ENCODE measurements at regions not wholly inside any gene's neighbourhood (a gene's known extent, or its start where the extent isn't known, plus 50 kb on each side); places are given as distances from the start of the nearest gene placed in this dataset.

GRCh38 chr7:28336806-28337205 lies 75.5 kb upstream of the CREB5 start:
- no peak for TF ChIP-seq CTCF (conservative IDR thresholded peaks at IDR 0.05)

GRCh38 chr7:28338041-28338440 lies 74.3 kb upstream of the CREB5 start:
- no peaks in the 10 kb centered on the region for H3K36me3 Mint-ChIP-seq (ENCODE audit: low read depth)
- H3K4me3 Mint-ChIP-seq = no peak overlapping the region
- H3K9me3 Mint-ChIP-seq = peaks cover 9% of the 10 kb centered on the region
- no peak for DNase-seq (ENCODE audit: low read depth, low spot score)
- no peaks in the 10 kb centered on the region for H3K4me1 Mint-ChIP-seq
- H3K27me3 Mint-ChIP-seq (ENCODE audit: low read depth) = no peaks in the 10 kb centered on the region
- no peak for TF ChIP-seq CTCF (conservative IDR thresholded peaks at IDR 0.05)
- H3K27ac Mint-ChIP-seq (ENCODE audit: unreplicated experiment) = no peak overlapping the region

More at GRCh38 chr7:28336806-28337205, 75.5 kb upstream of the CREB5 start:
- Mint-ChIP-seq H3K27me3 (ENCODE audit: low read depth) (no peaks in the 10 kb centered on the region), H3K36me3 (ENCODE audit: low read depth) (no peaks in the 10 kb centered on the region), H3K27ac (ENCODE audit: unreplicated experiment) (no peak overlapping the region), H3K4me1 (no peaks in the 10 kb centered on the region), H3K4me3 (no peak overlapping the region), H3K9me3 (peaks cover 9% of the 10 kb centered on the region)
- DNase-seq (ENCODE audit: low read depth, low spot score) = no peak

GRCh38 chr7:28343462-28343861 lies 68.9 kb upstream of the CREB5 start:
- H3K4me3 Mint-ChIP-seq = no peak overlapping the region
- H3K27me3 Mint-ChIP-seq (ENCODE audit: low read depth) = no peaks in the 10 kb centered on the region

GRCh38 chr7:28346256-28346655 lies 66.1 kb upstream of the CREB5 start:
- H3K36me3 Mint-ChIP-seq (ENCODE audit: low read depth) = no peaks in the 10 kb centered on the region
- peaks cover 13% of the 10 kb centered on the region for H3K9me3 Mint-ChIP-seq
- H3K27me3 Mint-ChIP-seq (ENCODE audit: low read depth) = no peaks in the 10 kb centered on the region
- no peak for DNase-seq (ENCODE audit: low read depth, low spot score)
- no peak for TF ChIP-seq CTCF (conservative IDR thresholded peaks at IDR 0.05)
- no peak overlapping the region for H3K4me3 Mint-ChIP-seq
- H3K4me1 Mint-ChIP-seq = no peaks in the 10 kb centered on the region
- H3K27ac Mint-ChIP-seq (ENCODE audit: unreplicated experiment) = no peak overlapping the region

More at GRCh38 chr7:28343462-28343861, 68.9 kb upstream of the CREB5 start:
- H3K9me3 Mint-ChIP-seq = peaks cover 13% of the 10 kb centered on the region
- H3K4me1 Mint-ChIP-seq = no peaks in the 10 kb centered on the region
- no peak for TF ChIP-seq CTCF (conservative IDR thresholded peaks at IDR 0.05)
- H3K27ac Mint-ChIP-seq (ENCODE audit: unreplicated experiment) = no peak overlapping the region
- H3K36me3 Mint-ChIP-seq (ENCODE audit: low read depth) = no peaks in the 10 kb centered on the region
- DNase-seq (ENCODE audit: low read depth, low spot score) = no peak

- Mint-ChIP-seq H3K27me3 (ENCODE audit: low read depth) (no peaks in the 10 kb centered on the region), H3K4me1 (no peaks in the 10 kb centered on the region), H3K36me3 (ENCODE audit: low read depth) (no peaks in the 10 kb centered on the region), H3K9me3 (peaks cover 13% of the 10 kb centered on the region), H3K4me3 (no peak overlapping the region), H3K27ac (ENCODE audit: unreplicated experiment) (peak overlapping the region; percentile 14)
- TF ChIP-seq CTCF (conservative IDR thresholded peaks at IDR 0.05) = no peak
- DNase-seq (ENCODE audit: low read depth, low spot score) = no peak
Observed at GRCh38 chr7:28346676-28347363, 65.5 kb upstream of the CREB5 start.
